ENCODE measurements at regions not wholly inside any gene's neighbourhood (a gene's known extent, or its start where the extent isn't known, plus 50 kb on each side); places are given as distances from the start of the nearest gene placed in this dataset.

DNA sequence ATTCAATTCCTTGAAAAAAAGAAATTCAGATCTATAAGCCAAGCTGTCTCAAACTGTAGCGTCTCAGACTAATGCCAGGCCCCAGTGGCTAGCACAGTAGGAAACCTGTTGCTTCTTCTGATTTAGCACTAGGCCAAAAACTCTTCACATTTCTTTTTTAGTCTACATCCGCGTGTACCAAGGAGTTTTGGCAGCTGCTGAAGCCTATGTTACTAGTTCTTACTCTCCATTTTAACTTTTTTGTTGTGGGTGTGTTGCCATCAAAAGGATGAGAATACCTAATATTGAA lies 65.0 kb upstream of the BTN3A2 start:
- Histone ChIP-seq H3K27me3 (no peaks in the 10 kb centered on the region), H3K4me1 (peaks cover 0 to 5% (median 0%) of the 10 kb centered on the region in 4 donors), H3K4me3 (no peak overlapping the region), H3K27ac (no peak overlapping the region), H3K36me3 (no peaks in the 10 kb centered on the region), H3K9me3 (no peaks in the 10 kb centered on the region)
- no peak for DNase-seq
- no peak for TF ChIP-seq POLR2A (IDR thresholded peaks at IDR 0.05)
- TF ChIP-seq, protein P1, sequence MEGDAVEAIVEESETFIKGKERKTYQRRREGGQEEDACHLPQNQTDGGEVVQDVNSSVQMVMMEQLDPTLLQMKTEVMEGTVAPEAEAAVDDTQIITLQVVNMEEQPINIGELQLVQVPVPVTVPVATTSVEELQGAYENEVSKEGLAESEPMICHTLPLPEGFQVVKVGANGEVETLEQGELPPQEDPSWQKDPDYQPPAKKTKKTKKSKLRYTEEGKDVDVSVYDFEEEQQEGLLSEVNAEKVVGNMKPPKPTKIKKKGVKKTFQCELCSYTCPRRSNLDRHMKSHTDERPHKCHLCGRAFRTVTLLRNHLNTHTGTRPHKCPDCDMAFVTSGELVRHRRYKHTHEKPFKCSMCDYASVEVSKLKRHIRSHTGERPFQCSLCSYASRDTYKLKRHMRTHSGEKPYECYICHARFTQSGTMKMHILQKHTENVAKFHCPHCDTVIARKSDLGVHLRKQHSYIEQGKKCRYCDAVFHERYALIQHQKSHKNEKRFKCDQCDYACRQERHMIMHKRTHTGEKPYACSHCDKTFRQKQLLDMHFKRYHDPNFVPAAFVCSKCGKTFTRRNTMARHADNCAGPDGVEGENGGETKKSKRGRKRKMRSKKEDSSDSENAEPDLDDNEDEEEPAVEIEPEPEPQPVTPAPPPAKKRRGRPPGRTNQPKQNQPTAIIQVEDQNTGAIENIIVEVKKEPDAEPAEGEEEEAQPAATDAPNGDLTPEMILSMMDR (IDR thresholded peaks at IDR 0.05) = no peak

DNA sequence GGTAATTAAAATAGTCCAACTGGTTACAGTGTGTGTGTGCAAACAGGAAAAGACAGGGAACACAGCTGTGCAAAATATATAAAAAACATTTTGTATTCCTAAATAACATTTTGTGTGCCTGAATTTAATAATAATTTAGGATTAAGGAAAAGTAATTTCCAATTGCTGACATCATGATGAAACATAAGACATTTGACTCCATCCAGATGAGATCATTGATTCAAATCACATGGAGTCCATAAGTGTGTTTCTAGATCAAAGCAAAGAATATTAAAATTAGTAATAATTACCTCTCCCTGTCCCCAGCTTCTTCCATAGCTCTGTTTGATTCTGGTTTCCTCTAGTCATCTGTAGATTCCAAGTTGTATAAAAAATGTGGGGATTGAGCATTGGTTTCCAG lies 64.6 kb upstream of the BTN3A2 start:
- no peak overlapping the region for H3K27ac ChIP-seq
- DNase-seq = no peak
- H3K9me3 ChIP-seq = no peaks in the 10 kb centered on the region
- no peak overlapping the region for H3K4me3 ChIP-seq
- no peaks in the 10 kb centered on the region for H3K27me3 ChIP-seq
- H3K36me3 ChIP-seq = no peaks in the 10 kb centered on the region
- no peak for TF ChIP-seq POLR2A (IDR thresholded peaks at IDR 0.05)
- TF ChIP-seq, protein P1 (IDR thresholded peaks at IDR 0.05) = no peak
- H3K4me1 ChIP-seq = peaks cover 0 to 5% (median 0%) of the 10 kb centered on the region in 4 donors

DNA sequence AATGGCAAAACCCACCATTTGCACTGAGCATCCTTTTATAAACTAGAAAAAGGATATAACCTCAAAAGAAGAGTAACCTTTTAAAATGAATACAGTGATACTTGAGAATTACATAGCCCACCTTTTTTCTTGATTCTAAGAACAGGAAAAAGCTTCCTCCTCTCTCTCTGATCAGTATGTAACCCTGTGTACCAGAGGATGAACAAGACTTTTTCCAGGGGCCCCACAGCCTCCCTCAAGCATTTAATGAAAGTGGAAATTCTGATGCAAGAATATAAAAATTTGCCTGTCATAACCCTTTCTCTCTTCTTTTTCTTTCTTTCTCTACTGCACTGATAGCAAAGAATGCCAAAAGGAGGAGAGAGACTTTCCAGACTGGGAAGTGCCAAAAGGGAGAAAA lies 64.2 kb upstream of the BTN3A2 start:
- H3K36me3 ChIP-seq = no peaks in the 10 kb centered on the region
- TF ChIP-seq, protein P1 (IDR thresholded peaks at IDR 0.05) = no peak
- no peak for TF ChIP-seq POLR2A (IDR thresholded peaks at IDR 0.05)
- DNase-seq = no peak
- H3K4me3 ChIP-seq = no peak overlapping the region
- H3K27me3 ChIP-seq = no peaks in the 10 kb centered on the region
- H3K4me1 ChIP-seq = peaks cover 0 to 5% (median 0%) of the 10 kb centered on the region in 4 donors
- no peaks in the 10 kb centered on the region for H3K9me3 ChIP-seq
- H3K27ac ChIP-seq = no peak overlapping the region

DNA sequence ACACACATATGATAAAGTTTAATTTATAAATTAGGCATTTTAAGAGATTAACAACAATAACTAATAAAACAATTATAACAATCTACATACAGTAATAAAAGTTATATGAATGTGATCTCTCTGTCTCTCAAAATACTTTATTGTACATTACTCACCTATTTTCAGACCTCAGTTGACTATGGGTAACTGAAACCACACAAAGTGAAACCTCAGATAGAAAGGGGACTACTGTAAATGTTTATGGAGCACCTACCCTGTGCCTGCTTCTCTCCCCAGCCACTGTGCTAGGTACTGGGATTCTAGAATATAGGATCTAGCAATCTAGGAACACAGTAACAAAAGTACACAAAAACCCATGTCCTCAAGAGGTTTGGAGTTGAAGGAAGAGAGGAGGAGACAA lies 63.4 kb upstream of the BTN3A2 start:
- no peaks in the 10 kb centered on the region for H3K9me3 ChIP-seq
- TF ChIP-seq, protein P1 (IDR thresholded peaks at IDR 0.05) = no peak
- TF ChIP-seq POLR2A (IDR thresholded peaks at IDR 0.05) = no peak
- H3K4me1 ChIP-seq = peaks cover 0 to 5% (median 0%) of the 10 kb centered on the region in 4 donors
- H3K27ac ChIP-seq = no peak overlapping the region
- H3K36me3 ChIP-seq = no peaks in the 10 kb centered on the region
- H3K4me3 ChIP-seq = no peak overlapping the region
- no peak for DNase-seq
- no peaks in the 10 kb centered on the region for H3K27me3 ChIP-seq

DNA sequence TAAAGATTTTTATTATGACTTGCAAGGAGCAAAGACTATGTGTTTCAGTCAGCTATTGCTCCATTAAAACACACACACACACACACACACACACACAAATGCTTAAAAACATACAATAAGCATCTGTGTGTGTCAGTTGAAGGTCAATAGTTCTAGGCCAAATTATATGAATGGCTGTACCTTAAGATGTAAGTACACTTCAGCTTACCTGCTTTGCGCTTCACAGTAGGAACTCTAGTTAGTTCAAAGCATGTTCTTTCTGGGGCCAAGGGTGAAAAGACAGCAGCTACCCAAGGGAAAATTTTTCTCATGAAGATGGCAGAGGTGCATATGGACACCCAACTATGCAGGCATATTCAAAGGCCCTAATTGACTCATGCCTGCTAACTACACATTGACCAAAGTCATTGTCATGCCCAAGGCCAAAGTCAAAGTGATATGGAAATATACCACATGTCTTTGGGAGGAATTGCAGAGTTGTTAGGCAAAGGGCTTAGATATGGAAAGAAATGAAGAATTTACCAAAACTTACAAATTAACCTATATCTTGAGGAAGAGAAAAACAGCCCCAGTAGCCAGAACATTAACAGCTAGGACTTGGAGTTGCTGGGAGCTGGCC lies 61.9 kb upstream of the BTN3A2 start:
- TF ChIP-seq, protein P1 (IDR thresholded peaks at IDR 0.05) = no peak
- TF ChIP-seq POLR2A (IDR thresholded peaks at IDR 0.05) = no peak
- no peaks in the 10 kb centered on the region for H3K36me3 ChIP-seq
- no peak overlapping the region for H3K4me3 ChIP-seq
- no peak for DNase-seq
- no peaks in the 10 kb centered on the region for H3K9me3 ChIP-seq
- H3K27me3 ChIP-seq = no peaks in the 10 kb centered on the region
- no peak overlapping the region for H3K27ac ChIP-seq
- no peaks in the 10 kb centered on the region for H3K4me1 ChIP-seq
